A549 (cell line): ENCODE measurements at regions not wholly inside any gene's neighbourhood (a gene's known extent, or its start where the extent isn't known, plus 50 kb on each side); places are given as distances from the start of the nearest gene placed in this dataset.

Source experiments
- ATAC-seq, 2 experiments: fragments of 200-7000 bp in 1 of 2; fragments of >200 bp in 1 of 2; cut with Nextera tagmentation in 1 of 2; cut with Tn5 transposase in 1 of 2; 3 replicates each; pipeline versions ENCODE4 v1.8.0 to v1.9.1; 2018 to 2020; ENCODE audit warnings: mild to moderate bottlenecking in 1 of 2, moderate library complexity in 1 of 2
- CTCF ChIA-PET: fragments of 300-600 bp; sonication (Branson Sonifier 250); formaldehyde crosslinking; extraction: SDS; loops from one replicate; lab custom pipeline; 2021; ENCODE audit warnings: antibody characterized with exemption, inconsistent platforms; lab: Yijun Ruan, JAX
- POLR2A ChIA-PET: fragments of 350-600 bp; formaldehyde crosslinking; extraction: SDS; loops from one replicate; lab custom pipeline; 2021; ENCODE audit warnings: antibody characterized with exemption, inconsistent platforms; lab: Yijun Ruan, JAX
- DNase-seq, 2 experiments: peaks; one replicate each; pipeline versions ENCODE4 v3.0.0 to v3.0.0-alpha.2; 2011 to 2016; ENCODE audit warnings: low read depth in 1 of 2, low spot score in 1 of 2
- FAIRE-seq: peaks from 2 replicates; lab custom pipeline; 2011; peaks lifted over from hg19 to GRCh38; lab: Jason Lieb, UNC
- H3K27ac ChIP-seq, 2 experiments: fragments of >200 bp; sonication (Bioruptor Twin); formaldehyde crosslinking; 3 replicates each; pipeline ENCODE4 v1.5.1; 2016 to 2017
- H3K4me1 ChIP-seq: fragments of >200 bp; sonication (Bioruptor Twin); formaldehyde crosslinking; 3 replicates; pipeline ENCODE4 v1.6.1; 2016
- H3K4me2 ChIP-seq: fragments of >200 bp; sonication (Bioruptor Twin); formaldehyde crosslinking; 3 replicates; pipeline ENCODE4 v1.6.1; 2016
- H3K4me3 ChIP-seq: fragments of >200 bp; sonication (Bioruptor Twin); formaldehyde crosslinking; 3 replicates; pipeline ENCODE4 v1.5.1; 2016
- H3K9me3 ChIP-seq: fragments of >200 bp; sonication (Bioruptor Twin); formaldehyde crosslinking; 3 replicates; pipeline ENCODE4 v1.6.1; 2016
- BCL3 ChIP-seq: fragments of >200 bp; sonication (Bioruptor Twin); formaldehyde crosslinking; IDR thresholded peaks from 3 replicates; pipeline ENCODE4 v1.6.1; 2016
- CBX8 ChIP-seq: fragments of 200-600 bp; sonication (generic); IDR thresholded peaks from 2 replicates; pipeline ENCODE4 v1.6.1; 2016
- CEBPB ChIP-seq, 2 experiments: fragments of >200 bp in 1 of 2; sonication (Bioruptor Twin) in 1 of 2; formaldehyde crosslinking in 1 of 2; IDR thresholded peaks; 2 replicates each; pipeline ENCODE4 v1.6.1; 2012 to 2016
- CHD2 ChIP-seq: fragments of 150-350 bp; IDR thresholded peaks from 2 replicates; pipeline ENCODE4 v1.6.1; 2014; ENCODE audit warnings: low read length; ENCODE audit not compliant: partially characterized antibody
- CHD4 ChIP-seq: fragments of 200-600 bp; sonication (generic); IDR thresholded peaks from 2 replicates; pipeline ENCODE4 v1.6.1; 2016; ENCODE audit warnings: antibody characterized with exemption, mild to moderate bottlenecking, borderline replicate concordance
- E2F6 ChIP-seq: IDR thresholded peaks from 2 replicates; pipeline ENCODE4 v1.6.1; 2012; ENCODE audit warnings: low read depth, borderline replicate concordance
- ESRRA ChIP-seq: fragments of 150-350 bp; IDR thresholded peaks from 2 replicates; pipeline ENCODE4 v1.6.1; 2014; ENCODE audit warnings: mild to moderate bottlenecking, low read length, borderline replicate concordance
- FOSB ChIP-seq: fragments of 250-450 bp; sonication (Bioruptor Pico); IDR thresholded peaks from 2 replicates; pipeline ENCODE4 v1.5.0; 2020; ENCODE audit warnings: mild to moderate bottlenecking, moderate library complexity
- GATA3 ChIP-seq: IDR thresholded peaks from 2 replicates; pipeline ENCODE4 v1.6.1; 2012; ENCODE audit warnings: borderline replicate concordance
- HMGXB4 ChIP-seq: fragments of 250-450 bp; sonication (Bioruptor Pico); IDR thresholded peaks from 2 replicates; pipeline ENCODE4 v1.5.0; 2021; ENCODE audit warnings: mild to moderate bottlenecking, moderate library complexity, borderline replicate concordance
- HOXA7 ChIP-seq: fragments of 250-450 bp; sonication (Bioruptor Pico); IDR thresholded peaks from 2 replicates; pipeline ENCODE4 v1.5.0; 2020; ENCODE audit warnings: mild to moderate bottlenecking, moderate library complexity
- JUNB ChIP-seq: fragments of >200 bp; sonication (Bioruptor Twin); formaldehyde crosslinking; IDR thresholded peaks from 2 replicates; pipeline ENCODE4 v1.6.1; 2016
- MAFK ChIP-seq: fragments of 450-650 bp; IDR thresholded peaks from 2 replicates; pipeline ENCODE4 v1.6.1; 2014; ENCODE audit not compliant: partially characterized antibody
- MAX ChIP-seq: IDR thresholded peaks from 2 replicates; pipeline ENCODE4 v1.6.1; 2012
- NPAS2 ChIP-seq: fragments of 250-450 bp; sonication (Bioruptor Pico); IDR thresholded peaks from 2 replicates; pipeline ENCODE4 v1.8.0; 2022; ENCODE audit warnings: mild to moderate bottlenecking, moderate library complexity, borderline replicate concordance
- NR3C1 ChIP-seq: fragments of >200 bp; sonication (Bioruptor Twin); formaldehyde crosslinking; IDR thresholded peaks from 3 replicates; pipeline ENCODE4 v1.6.1; 2017
- POLR2A ChIP-seq: IDR thresholded peaks from 2 replicates; pipeline ENCODE4 v1.6.1; 2012; ENCODE audit warnings: mild to moderate bottlenecking, low read length
- SREBF2 ChIP-seq: fragments of 450-650 bp; IDR thresholded peaks from 2 replicates; pipeline ENCODE4 v1.6.1; 2014; ENCODE audit warnings: mild to moderate bottlenecking, moderate library complexity
- USF2 ChIP-seq: fragments of 450-650 bp; IDR thresholded peaks from 2 replicates; pipeline ENCODE4 v1.6.1; 2014; ENCODE audit warnings: antibody characterized with exemption
- ZC3H11A ChIP-seq: fragments of 450-650 bp; IDR thresholded peaks from 2 replicates; pipeline ENCODE4 v1.6.1; 2014; ENCODE audit warnings: antibody characterized with exemption, mild to moderate bottlenecking
- ZNF302 ChIP-seq: fragments of 250-450 bp; sonication (Bioruptor Pico); IDR thresholded peaks from 2 replicates; pipeline ENCODE4 v1.9.0; 2021; ENCODE audit warnings: inconsistent platforms, mild to moderate bottlenecking, moderate library complexity
- WGBS: methylation state at CpG from one replicate; pipeline ENCODE4 v1.1.6; 2017; ENCODE audit errors: missing lambda C conversion rate; 5-methylcytosine and 5-hydroxymethylcytosine counted together

GRCh38 chr6:87926072-87926471 lies 121.6 kb upstream of the SPACA1 start:
- Histone ChIP-seq H3K4me3 (no peak overlapping the region), H3K9me3 (no peaks in the 10 kb centered on the region), H3K4me2 (no peak overlapping the region), H3K4me1 (peaks cover 3% of the 10 kb centered on the region; the same call in 1 of the 3 replicates), H3K27ac (no peak overlapping the region)
- no peak for DNase-seq
- CTCF ChIA-PET, result no interaction called here
- TF ChIP-seq POLR2A (no peak), CHD2 (no peak), NPAS2 (CRISPR knock-in tag) (no peak), BCL3 (no peak), MAX (no peak), CEBPB (IDR thresholded peaks at IDR 0.05) (no peak), JUNB (no peak), HMGXB4 (CRISPR knock-in tag) (no peak)
- POLR2A ChIA-PET, result no interaction called here
- 85% methylated on average over 6 of the region's 6 CpGs for WGBS
- no peak for ATAC-seq
- no peak for FAIRE-seq

GRCh38 chr6:87925373-87926060 lies 122.1 kb upstream of the SPACA1 start:
- ATAC-seq, result no peak
- ChIA-PET CTCF (no interaction called here), POLR2A (no interaction called here)
- Histone ChIP-seq H3K4me1 (peaks cover 3% of the 10 kb centered on the region; the same call in 1 of the 3 replicates), H3K27ac (no peak overlapping the region)
- FAIRE-seq, result no peak
- DNase-seq, result no peak
- TF ChIP-seq USF2 (no peak), ZNF302 (no peak), MAFK (no peak), E2F6 (no peak), FOSB (no peak), SREBF2 (no peak), CHD4 (no peak), ESRRA (no peak), HOXA7 (no peak), NR3C1 (no peak), GATA3 (no peak)
- TF ChIP-seq, all 56 proteins: peak for 0
- Histone ChIP-seq H3K9me3 (no peaks in the 10 kb centered on the region), H3K4me2 (no peak overlapping the region), H3K4me3 (no peak overlapping the region)
- WGBS, result 46% methylated on average over 6 of the region's 7 CpGs

GRCh38 chr6:87923389-87924050 lies 124.1 kb upstream of the SPACA1 start:
- Histone ChIP-seq H3K4me1 (no peaks in the 10 kb centered on the region), H3K4me3 (no peak overlapping the region), H3K27ac (no peak overlapping the region), H3K4me2 (no peak overlapping the region), H3K9me3 (no peaks in the 10 kb centered on the region)
- CTCF ChIA-PET, result no interaction called here
- DNase-seq (no peak), FAIRE-seq (no peak), ATAC-seq (no peak)
- POLR2A ChIA-PET, result no interaction called here
- WGBS, result 73% methylated on average over 7 of the region's 7 CpGs
- TF ChIP-seq BCL3 (no peak), ZC3H11A (no peak), NR3C1 (no peak), CBX8 (no peak)
